ENCODE measurements at regions not wholly inside any gene's neighbourhood (a gene's known extent, or its start where the extent isn't known, plus 50 kb on each side); places are given as distances from the start of the nearest gene placed in this dataset.
A peak's percentile ranks its signal among the peaks of the same experiment; 100 is the strongest.

DNA sequence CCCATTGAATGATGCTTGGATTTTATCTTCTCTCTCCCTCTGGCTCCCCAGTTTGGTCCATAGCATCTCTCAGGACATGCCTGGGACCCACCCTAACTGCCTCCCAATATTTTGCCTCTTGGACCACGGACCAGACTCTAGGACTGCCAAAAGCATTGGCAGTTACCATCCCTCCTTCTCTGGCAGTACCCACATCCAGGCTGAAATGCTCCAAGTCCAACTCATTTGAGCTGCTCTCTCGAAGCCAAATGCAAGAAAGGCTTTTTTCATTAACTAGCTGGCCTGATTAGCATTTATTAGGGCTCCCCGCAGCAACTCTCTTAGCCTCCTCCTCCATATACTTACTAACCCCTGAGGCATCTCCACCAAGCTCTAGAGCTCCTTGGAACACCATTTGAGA, 140.0 kb upstream of the GRIK3 start:
- in situ Hi-C loops (cut with MboI; ENCODE audit: low sequenced_read_pairs, unreplicated experiment), result no loop called here

DNA sequence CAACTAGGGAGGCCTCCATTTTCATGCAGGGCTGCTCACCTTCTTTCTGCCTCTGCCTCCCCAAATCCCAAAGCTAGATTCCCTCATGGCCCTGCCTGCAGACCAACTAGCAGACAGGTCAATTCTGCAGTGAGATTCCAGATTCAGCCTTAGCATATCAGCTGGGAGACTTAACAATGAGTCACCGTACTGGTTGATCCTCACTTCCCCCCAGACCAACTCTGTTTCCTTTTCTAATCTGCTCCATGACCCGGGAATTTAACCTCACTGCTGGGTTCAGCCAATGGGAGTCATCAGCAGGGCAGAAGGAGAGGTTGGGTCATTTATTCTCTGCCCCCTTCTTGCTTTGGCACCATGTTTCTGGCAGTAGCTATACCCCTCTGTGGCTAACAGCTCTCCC, 140.6 kb upstream of the GRIK3 start:
- TF ChIP-seq, protein P1, sequence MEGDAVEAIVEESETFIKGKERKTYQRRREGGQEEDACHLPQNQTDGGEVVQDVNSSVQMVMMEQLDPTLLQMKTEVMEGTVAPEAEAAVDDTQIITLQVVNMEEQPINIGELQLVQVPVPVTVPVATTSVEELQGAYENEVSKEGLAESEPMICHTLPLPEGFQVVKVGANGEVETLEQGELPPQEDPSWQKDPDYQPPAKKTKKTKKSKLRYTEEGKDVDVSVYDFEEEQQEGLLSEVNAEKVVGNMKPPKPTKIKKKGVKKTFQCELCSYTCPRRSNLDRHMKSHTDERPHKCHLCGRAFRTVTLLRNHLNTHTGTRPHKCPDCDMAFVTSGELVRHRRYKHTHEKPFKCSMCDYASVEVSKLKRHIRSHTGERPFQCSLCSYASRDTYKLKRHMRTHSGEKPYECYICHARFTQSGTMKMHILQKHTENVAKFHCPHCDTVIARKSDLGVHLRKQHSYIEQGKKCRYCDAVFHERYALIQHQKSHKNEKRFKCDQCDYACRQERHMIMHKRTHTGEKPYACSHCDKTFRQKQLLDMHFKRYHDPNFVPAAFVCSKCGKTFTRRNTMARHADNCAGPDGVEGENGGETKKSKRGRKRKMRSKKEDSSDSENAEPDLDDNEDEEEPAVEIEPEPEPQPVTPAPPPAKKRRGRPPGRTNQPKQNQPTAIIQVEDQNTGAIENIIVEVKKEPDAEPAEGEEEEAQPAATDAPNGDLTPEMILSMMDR (IDR thresholded peaks at IDR 0.05; ENCODE audit: borderline replicate concordance, control extremely low read depth, extremely low read depth, insufficient read depth, missing control alignments), result no peak
- in situ Hi-C loops (cut with MboI; ENCODE audit: low sequenced_read_pairs, unreplicated experiment), result no loop called here
- no peak for DNase-seq (ENCODE audit: low spot score)

More for the DNA sequence above, 140.0 kb upstream of the GRIK3 start:
- TF ChIP-seq, protein P1 (IDR thresholded peaks at IDR 0.05; ENCODE audit: borderline replicate concordance, control extremely low read depth, extremely low read depth, insufficient read depth, missing control alignments), result no peak
- DNase-seq (ENCODE audit: low spot score), result no peak

DNA sequence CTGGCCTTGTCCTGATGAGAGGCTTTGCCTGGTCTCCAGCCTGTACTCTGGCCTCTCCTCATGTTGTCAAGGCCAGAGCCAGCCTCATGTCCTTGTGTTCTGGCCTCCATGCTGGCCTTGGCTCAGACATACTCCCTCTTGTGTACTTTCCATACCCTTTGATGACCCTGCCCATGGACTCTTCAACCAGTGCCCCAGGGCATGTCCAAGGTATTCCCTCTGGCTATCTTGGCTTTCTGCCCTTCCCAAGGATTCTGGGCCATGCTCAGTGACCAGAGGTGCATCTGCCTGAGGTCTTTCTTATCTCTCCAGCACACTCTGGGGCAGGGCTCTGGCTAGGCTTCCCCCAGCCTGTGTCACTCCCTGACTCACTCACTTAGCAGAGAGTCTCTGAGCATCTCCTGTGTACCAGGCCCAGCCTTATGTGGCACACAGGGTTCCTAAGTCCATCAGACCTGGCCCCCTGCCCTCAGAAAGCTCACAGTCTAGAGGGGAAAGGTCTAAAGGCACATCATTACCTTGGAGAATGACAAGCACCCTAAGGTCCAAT, 141.4 kb upstream of the GRIK3 start:
- in situ Hi-C loops (cut with MboI; ENCODE audit: low sequenced_read_pairs, unreplicated experiment), result no loop called here
- TF ChIP-seq, protein P1 (IDR thresholded peaks at IDR 0.05; ENCODE audit: borderline replicate concordance, control extremely low read depth, extremely low read depth, insufficient read depth, missing control alignments), result no peak
- no peak for DNase-seq (ENCODE audit: low spot score)

DNA sequence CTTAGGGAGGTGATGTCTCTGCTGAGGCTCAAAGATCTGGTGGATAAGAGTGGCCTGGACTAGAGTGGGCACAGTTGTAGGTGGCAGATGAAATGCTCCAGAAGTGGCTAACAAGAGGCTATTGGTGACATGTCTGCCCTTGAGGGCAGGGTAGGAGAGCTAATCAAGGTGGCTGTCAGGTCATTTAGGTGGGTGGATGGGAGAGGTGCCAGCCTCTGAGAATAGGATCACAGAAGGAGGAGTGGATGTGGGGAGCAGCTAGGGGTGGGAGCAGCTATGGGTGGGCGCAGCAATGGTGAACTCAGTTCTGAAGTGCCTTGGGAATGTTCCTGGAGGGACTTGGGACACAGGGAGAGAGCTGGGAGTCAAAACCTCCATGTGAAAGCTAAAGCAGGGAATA, 142.0 kb upstream of the GRIK3 start:
- DNase-seq (ENCODE audit: low spot score), result no peak
- in situ Hi-C loops (cut with MboI; ENCODE audit: low sequenced_read_pairs, unreplicated experiment), result no loop called here
- TF ChIP-seq, protein P1 (IDR thresholded peaks at IDR 0.05; ENCODE audit: borderline replicate concordance, control extremely low read depth, extremely low read depth, insufficient read depth, missing control alignments), result no peak

DNA sequence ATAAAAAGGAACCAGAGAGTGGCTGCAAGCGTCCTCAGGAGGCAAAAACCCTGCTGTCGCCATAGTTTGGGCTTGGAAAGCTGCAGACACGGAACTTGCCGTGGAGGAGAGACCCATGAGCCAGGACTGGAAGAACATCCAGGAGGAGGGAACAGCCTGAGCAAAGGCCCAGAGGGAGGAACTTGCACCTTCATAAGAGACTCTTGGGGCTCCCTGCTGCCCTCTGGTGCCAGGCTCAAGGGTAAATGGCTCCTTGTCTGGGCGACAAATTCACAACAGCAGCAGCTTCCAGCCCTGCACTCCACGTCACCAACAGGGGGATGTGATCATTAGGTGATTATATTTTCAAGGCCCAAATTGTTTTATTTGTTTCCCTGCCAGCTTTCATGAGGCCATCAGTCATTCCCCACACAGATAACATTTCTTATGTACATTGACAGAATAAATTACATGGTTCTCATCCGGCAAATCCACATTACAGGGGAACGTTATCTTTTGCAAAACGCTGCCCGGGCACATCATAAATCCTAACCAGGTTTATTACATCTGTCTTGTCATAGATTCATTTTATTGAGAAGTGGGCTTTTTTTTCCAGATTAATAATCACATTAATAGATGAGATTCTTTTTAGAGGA, 143.0 kb upstream of the GRIK3 start:
- in situ Hi-C loops (cut with MboI; ENCODE audit: low sequenced_read_pairs, unreplicated experiment), result no loop called here
- TF ChIP-seq, protein P1 (IDR thresholded peaks at IDR 0.05; ENCODE audit: borderline replicate concordance, control extremely low read depth, extremely low read depth, insufficient read depth, missing control alignments), result peak; percentile 15
- DNase-seq (ENCODE audit: low spot score), result no peak

DNA sequence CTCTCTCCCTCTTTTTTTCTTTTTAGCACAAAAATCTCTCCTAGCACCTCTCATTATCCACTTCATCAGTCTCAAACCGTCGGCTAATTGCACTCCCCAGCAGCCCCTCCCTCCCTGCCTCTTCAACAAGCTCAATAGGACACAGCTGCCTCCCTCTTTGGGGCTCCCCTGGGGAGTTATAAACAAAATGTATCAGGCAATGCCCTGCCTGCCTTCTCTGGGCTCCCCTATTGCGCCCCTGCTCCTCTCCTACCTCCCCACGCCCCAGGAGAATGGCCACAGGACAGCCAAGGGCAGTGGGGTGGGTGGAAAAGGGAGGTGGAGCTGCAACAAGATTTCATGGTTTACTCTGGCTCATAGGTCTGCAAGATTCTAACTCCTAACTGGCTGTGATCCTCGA, 147.1 kb upstream of the GRIK3 start:
- DNase-seq (ENCODE audit: low spot score), result no peak
- TF ChIP-seq, protein P1 (IDR thresholded peaks at IDR 0.05; ENCODE audit: borderline replicate concordance, control extremely low read depth, extremely low read depth, insufficient read depth, missing control alignments), result no peak
- in situ Hi-C loops (cut with MboI; ENCODE audit: low sequenced_read_pairs, unreplicated experiment), result no loop called here

All from GM13976 (cell line).